ENCODE measurements at regions not wholly inside any gene's neighbourhood (a gene's known extent, or its start where the extent isn't known, plus 50 kb on each side); places are given as distances from the start of the nearest gene placed in this dataset.

DNA sequence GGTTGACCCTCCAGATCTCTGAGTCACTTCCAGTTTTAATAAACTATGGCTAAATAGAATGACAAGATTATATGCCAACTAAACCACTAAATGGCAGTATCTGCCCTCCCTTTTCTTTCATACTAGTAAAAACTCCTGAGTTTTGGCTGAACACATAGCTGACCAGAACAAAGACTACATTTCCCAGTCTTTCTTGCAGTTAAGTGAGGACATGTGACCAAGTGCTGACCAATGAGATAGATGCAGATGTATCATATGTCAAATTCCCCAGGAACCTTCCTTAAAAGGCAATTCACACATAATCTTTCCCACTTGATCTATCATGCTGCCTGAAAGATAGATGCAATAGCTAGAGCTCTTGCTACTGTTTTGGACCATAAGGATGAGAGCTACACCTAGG is 191.3 kb downstream of the SHOX2 start (continued):
- peak; percentile 16; the same call in 1 of the 2 replicates for TF ChIP-seq REST (IDR thresholded peaks at IDR 0.05; ENCODE audit: borderline replicate concordance)
- no peak for TF ChIP-seq REST (CRISPR knock-in tag; IDR thresholded peaks at IDR 0.05; ENCODE audit: low read depth)
- no peak for TF ChIP-seq ELF1 (tag; IDR thresholded peaks at IDR 0.05)
- TF ChIP-seq, protein P1, sequence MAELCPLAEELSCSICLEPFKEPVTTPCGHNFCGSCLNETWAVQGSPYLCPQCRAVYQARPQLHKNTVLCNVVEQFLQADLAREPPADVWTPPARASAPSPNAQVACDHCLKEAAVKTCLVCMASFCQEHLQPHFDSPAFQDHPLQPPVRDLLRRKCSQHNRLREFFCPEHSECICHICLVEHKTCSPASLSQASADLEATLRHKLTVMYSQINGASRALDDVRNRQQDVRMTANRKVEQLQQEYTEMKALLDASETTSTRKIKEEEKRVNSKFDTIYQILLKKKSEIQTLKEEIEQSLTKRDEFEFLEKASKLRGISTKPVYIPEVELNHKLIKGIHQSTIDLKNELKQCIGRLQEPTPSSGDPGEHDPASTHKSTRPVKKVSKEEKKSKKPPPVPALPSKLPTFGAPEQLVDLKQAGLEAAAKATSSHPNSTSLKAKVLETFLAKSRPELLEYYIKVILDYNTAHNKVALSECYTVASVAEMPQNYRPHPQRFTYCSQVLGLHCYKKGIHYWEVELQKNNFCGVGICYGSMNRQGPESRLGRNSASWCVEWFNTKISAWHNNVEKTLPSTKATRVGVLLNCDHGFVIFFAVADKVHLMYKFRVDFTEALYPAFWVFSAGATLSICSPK (IDR thresholded peaks at IDR 0.05; ENCODE audit: borderline replicate concordance), result no peak
- TF ChIP-seq ELF4 (CRISPR knock-in tag; IDR thresholded peaks at IDR 0.05), result no peak
- TF ChIP-seq, protein P2, sequence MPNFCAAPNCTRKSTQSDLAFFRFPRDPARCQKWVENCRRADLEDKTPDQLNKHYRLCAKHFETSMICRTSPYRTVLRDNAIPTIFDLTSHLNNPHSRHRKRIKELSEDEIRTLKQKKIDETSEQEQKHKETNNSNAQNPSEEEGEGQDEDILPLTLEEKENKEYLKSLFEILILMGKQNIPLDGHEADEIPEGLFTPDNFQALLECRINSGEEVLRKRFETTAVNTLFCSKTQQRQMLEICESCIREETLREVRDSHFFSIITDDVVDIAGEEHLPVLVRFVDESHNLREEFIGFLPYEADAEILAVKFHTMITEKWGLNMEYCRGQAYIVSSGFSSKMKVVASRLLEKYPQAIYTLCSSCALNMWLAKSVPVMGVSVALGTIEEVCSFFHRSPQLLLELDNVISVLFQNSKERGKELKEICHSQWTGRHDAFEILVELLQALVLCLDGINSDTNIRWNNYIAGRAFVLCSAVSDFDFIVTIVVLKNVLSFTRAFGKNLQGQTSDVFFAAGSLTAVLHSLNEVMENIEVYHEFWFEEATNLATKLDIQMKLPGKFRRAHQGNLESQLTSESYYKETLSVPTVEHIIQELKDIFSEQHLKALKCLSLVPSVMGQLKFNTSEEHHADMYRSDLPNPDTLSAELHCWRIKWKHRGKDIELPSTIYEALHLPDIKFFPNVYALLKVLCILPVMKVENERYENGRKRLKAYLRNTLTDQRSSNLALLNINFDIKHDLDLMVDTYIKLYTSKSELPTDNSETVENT (CRISPR knock-in tag; IDR thresholded peaks at IDR 0.05), result no peak
- no peak for TF ChIP-seq ZNF76 (CRISPR knock-in tag; IDR thresholded peaks at IDR 0.05; ENCODE audit: borderline replicate concordance)
- TF ChIP-seq USF2 (CRISPR knock-in tag; IDR thresholded peaks at IDR 0.05), result peak; percentile 83
- no peak for TF ChIP-seq ZNF146 (CRISPR knock-in tag; IDR thresholded peaks at IDR 0.05; ENCODE audit: unreplicated experiment)
- TF ChIP-seq JUNB (CRISPR knock-in tag; conservative IDR thresholded peaks at IDR 0.05), result no peak
- TF ChIP-seq RBBP5 (IDR thresholded peaks at IDR 0.05; ENCODE audit: borderline replicate concordance, insufficient read depth, low read length, poor library complexity, severe bottlenecking), result no peak
- TF ChIP-seq HCFC1 (IDR thresholded peaks at IDR 0.05; ENCODE audit: low read depth, low read length), result peak; percentile 65
- TF ChIP-seq, protein P3, sequence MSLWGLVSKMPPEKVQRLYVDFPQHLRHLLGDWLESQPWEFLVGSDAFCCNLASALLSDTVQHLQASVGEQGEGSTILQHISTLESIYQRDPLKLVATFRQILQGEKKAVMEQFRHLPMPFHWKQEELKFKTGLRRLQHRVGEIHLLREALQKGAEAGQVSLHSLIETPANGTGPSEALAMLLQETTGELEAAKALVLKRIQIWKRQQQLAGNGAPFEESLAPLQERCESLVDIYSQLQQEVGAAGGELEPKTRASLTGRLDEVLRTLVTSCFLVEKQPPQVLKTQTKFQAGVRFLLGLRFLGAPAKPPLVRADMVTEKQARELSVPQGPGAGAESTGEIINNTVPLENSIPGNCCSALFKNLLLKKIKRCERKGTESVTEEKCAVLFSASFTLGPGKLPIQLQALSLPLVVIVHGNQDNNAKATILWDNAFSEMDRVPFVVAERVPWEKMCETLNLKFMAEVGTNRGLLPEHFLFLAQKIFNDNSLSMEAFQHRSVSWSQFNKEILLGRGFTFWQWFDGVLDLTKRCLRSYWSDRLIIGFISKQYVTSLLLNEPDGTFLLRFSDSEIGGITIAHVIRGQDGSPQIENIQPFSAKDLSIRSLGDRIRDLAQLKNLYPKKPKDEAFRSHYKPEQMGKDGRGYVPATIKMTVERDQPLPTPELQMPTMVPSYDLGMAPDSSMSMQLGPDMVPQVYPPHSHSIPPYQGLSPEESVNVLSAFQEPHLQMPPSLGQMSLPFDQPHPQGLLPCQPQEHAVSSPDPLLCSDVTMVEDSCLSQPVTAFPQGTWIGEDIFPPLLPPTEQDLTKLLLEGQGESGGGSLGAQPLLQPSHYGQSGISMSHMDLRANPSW (CRISPR knock-in tag; IDR thresholded peaks at IDR 0.05), result no peak
